Naive thymus-derived CD8-positive, alpha-beta T cell (primary cell): ENCODE measurements at regions not wholly inside any gene's neighbourhood (a gene's known extent, or its start where the extent isn't known, plus 50 kb on each side); places are given as distances from the start of the nearest gene placed in this dataset.
A peak's percentile ranks its signal among the peaks of the same experiment; 100 is the strongest.
"Not testable (repeated sequence)": the region's sequence is repeated elsewhere in the genome, so short reads cannot be mapped to it uniquely, and the experiment has no call there.

ENCODE experiments used
- ATAC-seq, 2 donors: fragments of 150-1000 bp; cut with Tn5 transposase in 1 of 2; sonication (Bioruptor Pico), chemical (Tn5 transposase) in 1 of 2; 1 replicate in 1 of 2; 2 replicates in 1 of 2; pipeline ENCODE4 v1.10.0; 2021; ENCODE audit warnings: mild to moderate bottlenecking in 2 of 2, moderate library complexity in 2 of 2
- POLR2A ChIA-PET: fragments of 350-600 bp; sonication (Branson Sonifier 250); formaldehyde crosslinking; loops from one replicate; lab custom pipeline; 2021; ENCODE audit warnings: antibody characterized with exemption; lab: Charles Lee
- DNase-seq, 10 donors: peaks; one replicate each; pipeline versions ENCODE4 v3.0.0 to v3.0.0-alpha.2; 2020 to 2022
- H3K27ac Mint-ChIP-seq, 10 donors: one replicate each; pipeline ENCODE4 v1.8.0; 2020 to 2022; ENCODE audit warnings: mild to moderate bottlenecking in 10 of 10, mixed read lengths in 10 of 10, moderate library complexity in 4 of 10, inconsistent platforms in 1 of 10
- H3K27me3 Mint-ChIP-seq, 5 donors: one replicate each; pipeline ENCODE4 v1.8.0; 2021 to 2022; ENCODE audit warnings: mixed read lengths in 5 of 5
- H3K36me3 Mint-ChIP-seq, 3 donors: one replicate each; pipeline ENCODE4 v1.8.0; 2020 to 2022; ENCODE audit warnings: mixed read lengths in 3 of 3, mild to moderate bottlenecking in 2 of 3, inconsistent platforms in 1 of 3
- H3K4me1 Mint-ChIP-seq, 4 donors: one replicate each; pipeline ENCODE4 v1.8.0; 2021 to 2022; ENCODE audit warnings: mixed read lengths in 4 of 4
- H3K4me3 Mint-ChIP-seq, 10 donors: one replicate each; pipeline ENCODE4 v1.8.0; 2020 to 2022; ENCODE audit warnings: mild to moderate bottlenecking in 10 of 10, mixed read lengths in 10 of 10, moderate library complexity in 6 of 10, inconsistent platforms in 1 of 10
- H3K9me3 Mint-ChIP-seq, 9 donors: one replicate each; pipeline ENCODE4 v1.8.0; 2020 to 2022; ENCODE audit warnings: mixed read lengths in 9 of 9, mild to moderate bottlenecking in 3 of 9, inconsistent platforms in 1 of 9, moderate library complexity in 1 of 9

GRCh38 chr5:39657943-39658342 lies 233.2 kb upstream of the DAB2 start:
- no peak for DNase-seq
- peaks cover 0 to 4% (median 0%) of the 10 kb centered on the region in 9 donors for H3K9me3 Mint-ChIP-seq
- H3K27ac Mint-ChIP-seq: no peak overlapping the region
- no peak overlapping the region for H3K4me3 Mint-ChIP-seq
- POLR2A ChIA-PET: no interaction called here
- H3K4me1 Mint-ChIP-seq: peaks cover 2 to 20% (median 15%) of the 10 kb centered on the region in 4 donors
- peaks cover 0 to 3% (median 0%) of the 10 kb centered on the region in 3 donors for H3K36me3 Mint-ChIP-seq
- no peak for ATAC-seq
- H3K27me3 Mint-ChIP-seq: peaks cover 0 to 8% (median 1%) of the 10 kb centered on the region in 5 donors

GRCh38 chr5:39656600-39656999 lies 231.8 kb upstream of the DAB2 start:
- POLR2A ChIA-PET: no interaction called here
- DNase-seq: no peak
- ATAC-seq: no peak
- H3K36me3 Mint-ChIP-seq: peaks cover 0 to 3% (median 0%) of the 10 kb centered on the region in 3 donors
- peaks cover 2 to 20% (median 15%) of the 10 kb centered on the region in 4 donors for H3K4me1 Mint-ChIP-seq
- no peak overlapping the region for H3K27ac Mint-ChIP-seq
- H3K27me3 Mint-ChIP-seq: peaks cover 0 to 8% (median 6%) of the 10 kb centered on the region in 5 donors
- no peak overlapping the region for H3K4me3 Mint-ChIP-seq
- peaks cover 0 to 4% (median 0%) of the 10 kb centered on the region in 9 donors for H3K9me3 Mint-ChIP-seq

GRCh38 chr5:39654715-39655114 lies 229.9 kb upstream of the DAB2 start:
- no peak overlapping the region for H3K27ac Mint-ChIP-seq
- POLR2A ChIA-PET: no interaction called here
- peaks cover 0 to 4% (median 0%) of the 10 kb centered on the region in 9 donors for H3K9me3 Mint-ChIP-seq
- no peak for DNase-seq
- peaks cover 2 to 17% (median 15%) of the 10 kb centered on the region in 4 donors for H3K4me1 Mint-ChIP-seq
- H3K36me3 Mint-ChIP-seq: peaks cover 0 to 3% (median 0%) of the 10 kb centered on the region in 3 donors
- no peak for ATAC-seq
- H3K27me3 Mint-ChIP-seq: peaks cover 0 to 8% (median 8%) of the 10 kb centered on the region in 5 donors
- no peak overlapping the region for H3K4me3 Mint-ChIP-seq

GRCh38 chr5:39652481-39652880 lies 227.7 kb upstream of the DAB2 start:
- POLR2A ChIA-PET, DNase-seq, H3K9me3 Mint-ChIP-seq, H3K27ac Mint-ChIP-seq, H3K27me3 Mint-ChIP-seq, H3K36me3 Mint-ChIP-seq, ATAC-seq, H3K4me1 Mint-ChIP-seq, H3K4me3 Mint-ChIP-seq: not testable (repeated sequence)

GRCh38 chr5:39652036-39652435 lies 227.3 kb upstream of the DAB2 start:
- Mint-ChIP-seq H3K27me3 (peaks cover 0 to 8% (median 4%) of the 10 kb centered on the region in 5 donors), H3K9me3 (peaks cover 0 to 4% (median 0%) of the 10 kb centered on the region in 9 donors), H3K36me3 (peaks cover 0 to 3% (median 0%) of the 10 kb centered on the region in 3 donors), H3K4me1 (peaks cover 0 to under 1% (median 0%) of the 10 kb centered on the region in 4 donors), H3K4me3 (no peak overlapping the region), H3K27ac (no peak overlapping the region)
- ATAC-seq (no peak), DNase-seq (no peak)
- POLR2A ChIA-PET: no interaction called here

- Mint-ChIP-seq H3K4me3 (no peak overlapping the region), H3K27me3 (peaks cover 0 to 15% (median 5%) of the 10 kb centered on the region in 5 donors), H3K27ac (peak overlapping the region in 1 of 10 donors; percentile 27), H3K36me3 (peaks cover 0 to 3% (median 0%) of the 10 kb centered on the region in 3 donors), H3K9me3 (peaks cover 0 to 4% (median 0%) of the 10 kb centered on the region in 9 donors), H3K4me1 (no peaks in the 10 kb centered on the region)
- ATAC-seq (no peak), DNase-seq (no peak)
- POLR2A ChIA-PET: no interaction called here
Observed at GRCh38 chr5:39650008-39650762, 225.4 kb upstream of the DAB2 start.

GRCh38 chr5:39648848-39649227 lies 224.1 kb upstream of the DAB2 start:
- no peak for DNase-seq
- peaks cover 0 to 8% (median 0%) of the 10 kb centered on the region in 9 donors for H3K9me3 Mint-ChIP-seq
- ATAC-seq: no peak
- H3K27me3 Mint-ChIP-seq: peaks cover under 1 to 18% (median 5%) of the 10 kb centered on the region in 5 donors
- H3K27ac Mint-ChIP-seq: no peak overlapping the region
- POLR2A ChIA-PET: no interaction called here
- H3K36me3 Mint-ChIP-seq: peaks cover 0 to 3% (median 0%) of the 10 kb centered on the region in 3 donors
- H3K4me3 Mint-ChIP-seq: no peak overlapping the region
- no peaks in the 10 kb centered on the region for H3K4me1 Mint-ChIP-seq

GRCh38 chr5:39648085-39648847 lies 223.5 kb upstream of the DAB2 start:
- no peak overlapping the region for H3K27ac Mint-ChIP-seq
- peaks cover 0 to 18% (median 5%) of the 10 kb centered on the region in 5 donors for H3K27me3 Mint-ChIP-seq
- ATAC-seq: no peak
- peaks cover 0 to 4% (median 0%) of the 10 kb centered on the region in 9 donors for H3K9me3 Mint-ChIP-seq
- H3K4me3 Mint-ChIP-seq: no peak overlapping the region
- DNase-seq: no peak
- H3K36me3 Mint-ChIP-seq: no peaks in the 10 kb centered on the region
- no peaks in the 10 kb centered on the region for H3K4me1 Mint-ChIP-seq
- POLR2A ChIA-PET: no interaction called here

- no peaks in the 10 kb centered on the region for H3K4me1 Mint-ChIP-seq
- POLR2A ChIA-PET: no interaction called here
Observed at GRCh38 chr5:39640552-39640951, 215.8 kb upstream of the DAB2 start.

GRCh38 chr5:39639618-39640089 lies 214.9 kb upstream of the DAB2 start:
- ATAC-seq (no peak), DNase-seq (no peak)
- H3K27ac Mint-ChIP-seq: no peak overlapping the region
- no peaks in the 10 kb centered on the region for H3K4me1 Mint-ChIP-seq
- H3K27me3 Mint-ChIP-seq: peaks cover 0 to 4% (median 1%) of the 10 kb centered on the region in 5 donors
- H3K36me3 Mint-ChIP-seq: peaks cover 0 to 1% (median 0%) of the 10 kb centered on the region in 3 donors
- H3K9me3 Mint-ChIP-seq: peaks cover 0 to 4% (median 0%) of the 10 kb centered on the region in 9 donors
- POLR2A ChIA-PET: no interaction called here
- no peak overlapping the region for H3K4me3 Mint-ChIP-seq

More at GRCh38 chr5:39640552-39640951, 215.8 kb upstream of the DAB2 start:
- no peak for ATAC-seq
- H3K4me3 Mint-ChIP-seq: no peak overlapping the region
- peaks cover 0 to 6% (median 4%) of the 10 kb centered on the region in 5 donors for H3K27me3 Mint-ChIP-seq
- H3K36me3 Mint-ChIP-seq: peaks cover 0 to 1% (median 0%) of the 10 kb centered on the region in 3 donors
- no peak overlapping the region for H3K27ac Mint-ChIP-seq
- peaks cover 0 to 4% (median 0%) of the 10 kb centered on the region in 9 donors for H3K9me3 Mint-ChIP-seq
- DNase-seq: no peak

- DNase-seq (no peak), ATAC-seq (no peak)
- Mint-ChIP-seq H3K9me3 (no peaks in the 10 kb centered on the region), H3K27ac (no peak overlapping the region), H3K4me3 (no peak overlapping the region), H3K27me3 (peaks cover 0 to 4% (median 0%) of the 10 kb centered on the region in 5 donors), H3K36me3 (peaks cover 0 to 1% (median 0%) of the 10 kb centered on the region in 3 donors), H3K4me1 (no peaks in the 10 kb centered on the region)
- POLR2A ChIA-PET: no interaction called here
Observed at GRCh38 chr5:39638813-39639212, 214.0 kb upstream of the DAB2 start.

- POLR2A ChIA-PET: no interaction called here
- H3K27ac Mint-ChIP-seq: no peak overlapping the region
- no peak for ATAC-seq
Observed at GRCh38 chr5:39633057-39633456, 208.3 kb upstream of the DAB2 start.

GRCh38 chr5:39631958-39632357 lies 207.2 kb upstream of the DAB2 start:
- Mint-ChIP-seq H3K9me3 (no peaks in the 10 kb centered on the region), H3K27me3 (peaks cover 8 to 20% (median 18%) of the 10 kb centered on the region in 5 donors), H3K36me3 (no peaks in the 10 kb centered on the region), H3K4me3 (no peak overlapping the region), H3K4me1 (no peaks in the 10 kb centered on the region), H3K27ac (no peak overlapping the region)
- DNase-seq (no peak), ATAC-seq (no peak)
- POLR2A ChIA-PET: no interaction called here

More at GRCh38 chr5:39633057-39633456, 208.3 kb upstream of the DAB2 start:
- Mint-ChIP-seq H3K4me1 (no peaks in the 10 kb centered on the region), H3K27me3 (peaks cover 8 to 18% (median 9%) of the 10 kb centered on the region in 5 donors), H3K4me3 (no peak overlapping the region), H3K9me3 (no peaks in the 10 kb centered on the region), H3K36me3 (no peaks in the 10 kb centered on the region)
- no peak for DNase-seq
